ENCODE measurements at regions not wholly inside any gene's neighbourhood (a gene's known extent, or its start where the extent isn't known, plus 50 kb on each side); places are given as distances from the start of the nearest gene placed in this dataset.

GRCh38 chr5:8660133-8660893 lies 791.4 kb downstream of the MTRR start:
- no peaks in the 10 kb centered on the region for H3K36me3 ChIP-seq
- H3K4me1 ChIP-seq = no peaks in the 10 kb centered on the region
- H3K27ac ChIP-seq = no peak overlapping the region
- no peaks in the 10 kb centered on the region for H3K27me3 ChIP-seq
- no peak for DNase-seq
- TF ChIP-seq CTCF (IDR thresholded peaks at IDR 0.05) = no peak
- no peaks in the 10 kb centered on the region for H3K9me3 ChIP-seq
- no peak overlapping the region for H3K4me3 ChIP-seq
- ATAC-seq = no peak
- intact Hi-C loops (cut with DNase I) = no loop called here

- no peaks in the 10 kb centered on the region for H3K9me3 ChIP-seq
- no peak for TF ChIP-seq CTCF (IDR thresholded peaks at IDR 0.05)
- DNase-seq = no peak
- no peaks in the 10 kb centered on the region for H3K27me3 ChIP-seq
- H3K36me3 ChIP-seq = no peaks in the 10 kb centered on the region
- no peaks in the 10 kb centered on the region for H3K4me1 ChIP-seq
- ATAC-seq = no peak
- intact Hi-C loops (cut with DNase I) = no loop called here
- H3K4me3 ChIP-seq = no peak overlapping the region
- H3K27ac ChIP-seq = no peak overlapping the region
Measured at GRCh38 chr5:8663374-8663773, 794.4 kb downstream of the MTRR start.

- Histone ChIP-seq H3K36me3 (no peaks in the 10 kb centered on the region), H3K27ac (no peak overlapping the region), H3K4me3 (no peak overlapping the region), H3K9me3 (no peaks in the 10 kb centered on the region), H3K27me3 (no peaks in the 10 kb centered on the region), H3K4me1 (no peaks in the 10 kb centered on the region)
- TF ChIP-seq CTCF (IDR thresholded peaks at IDR 0.05) = no peak
- ATAC-seq (no peak), DNase-seq (no peak)
- intact Hi-C loops (cut with DNase I) = no loop called here
Measured at GRCh38 chr5:8675182-8675581, 806.2 kb downstream of the MTRR start.

- TF ChIP-seq CTCF (IDR thresholded peaks at IDR 0.05) = no peak
- peak; percentile 40 for ATAC-seq
- H3K9me3 ChIP-seq = no peaks in the 10 kb centered on the region
- H3K36me3 ChIP-seq = no peaks in the 10 kb centered on the region
- H3K27me3 ChIP-seq = no peaks in the 10 kb centered on the region
- H3K4me3 ChIP-seq = no peak overlapping the region
- DNase-seq = no peak
- intact Hi-C loops (cut with DNase I) = no loop called here
- no peaks in the 10 kb centered on the region for H3K4me1 ChIP-seq
- H3K27ac ChIP-seq = no peak overlapping the region
Measured at GRCh38 chr5:8676695-8677094, 807.7 kb downstream of the MTRR start.

- Histone ChIP-seq H3K36me3 (no peaks in the 10 kb centered on the region), H3K4me1 (no peaks in the 10 kb centered on the region), H3K27me3 (no peaks in the 10 kb centered on the region), H3K4me3 (no peak overlapping the region), H3K27ac (no peak overlapping the region), H3K9me3 (no peaks in the 10 kb centered on the region)
- ATAC-seq = no peak
- DNase-seq = no peak
- intact Hi-C loops (cut with DNase I) = no loop called here
- no peak for TF ChIP-seq CTCF (IDR thresholded peaks at IDR 0.05)
Measured at GRCh38 chr5:8682381-8682780, 813.4 kb downstream of the MTRR start.

GRCh38 chr5:8683496-8683895 lies 814.5 kb downstream of the MTRR start:
- intact Hi-C loops (cut with DNase I) = no loop called here
- DNase-seq (no peak), ATAC-seq (no peak)
- Histone ChIP-seq H3K27me3 (no peaks in the 10 kb centered on the region), H3K4me3 (no peak overlapping the region), H3K36me3 (no peaks in the 10 kb centered on the region), H3K4me1 (no peaks in the 10 kb centered on the region), H3K9me3 (no peaks in the 10 kb centered on the region), H3K27ac (no peak overlapping the region)
- TF ChIP-seq CTCF (IDR thresholded peaks at IDR 0.05) = no peak
